ENCODE measurements at regions not wholly inside any gene's neighbourhood (a gene's known extent, or its start where the extent isn't known, plus 50 kb on each side); places are given as distances from the start of the nearest gene placed in this dataset.

DNA sequence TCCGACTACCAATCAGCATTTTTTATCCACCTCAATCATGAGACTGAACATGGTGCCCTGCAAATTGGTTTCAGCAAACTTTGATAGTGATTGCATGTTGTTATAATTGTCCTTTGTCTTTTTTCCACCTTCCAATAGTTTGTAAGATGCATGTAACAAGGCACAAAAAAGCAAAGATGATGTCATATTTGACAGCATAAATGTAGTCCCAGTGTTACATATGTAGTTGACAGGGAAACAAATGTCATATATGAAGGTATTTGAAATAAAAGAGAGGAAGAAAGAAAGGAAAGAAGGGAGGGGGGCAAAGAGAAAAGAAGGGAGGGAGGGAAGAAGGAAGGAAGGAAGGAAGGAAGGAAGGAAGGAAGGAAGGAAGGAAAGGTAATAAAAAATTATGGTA is 441.7 kb upstream of the CPEB2 start:
- no peak for TF ChIP-seq POLR2A (IDR thresholded peaks at IDR 0.05)
- TF ChIP-seq, protein P1, sequence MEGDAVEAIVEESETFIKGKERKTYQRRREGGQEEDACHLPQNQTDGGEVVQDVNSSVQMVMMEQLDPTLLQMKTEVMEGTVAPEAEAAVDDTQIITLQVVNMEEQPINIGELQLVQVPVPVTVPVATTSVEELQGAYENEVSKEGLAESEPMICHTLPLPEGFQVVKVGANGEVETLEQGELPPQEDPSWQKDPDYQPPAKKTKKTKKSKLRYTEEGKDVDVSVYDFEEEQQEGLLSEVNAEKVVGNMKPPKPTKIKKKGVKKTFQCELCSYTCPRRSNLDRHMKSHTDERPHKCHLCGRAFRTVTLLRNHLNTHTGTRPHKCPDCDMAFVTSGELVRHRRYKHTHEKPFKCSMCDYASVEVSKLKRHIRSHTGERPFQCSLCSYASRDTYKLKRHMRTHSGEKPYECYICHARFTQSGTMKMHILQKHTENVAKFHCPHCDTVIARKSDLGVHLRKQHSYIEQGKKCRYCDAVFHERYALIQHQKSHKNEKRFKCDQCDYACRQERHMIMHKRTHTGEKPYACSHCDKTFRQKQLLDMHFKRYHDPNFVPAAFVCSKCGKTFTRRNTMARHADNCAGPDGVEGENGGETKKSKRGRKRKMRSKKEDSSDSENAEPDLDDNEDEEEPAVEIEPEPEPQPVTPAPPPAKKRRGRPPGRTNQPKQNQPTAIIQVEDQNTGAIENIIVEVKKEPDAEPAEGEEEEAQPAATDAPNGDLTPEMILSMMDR (IDR thresholded peaks at IDR 0.05) = no peak

Data from vagina (tissue), 2 donors.